ENCODE measurements at regions not wholly inside any gene's neighbourhood (a gene's known extent, or its start where the extent isn't known, plus 50 kb on each side); places are given as distances from the start of the nearest gene placed in this dataset.
"Not testable (repeated sequence)": the region's sequence is repeated elsewhere in the genome, so short reads cannot be mapped to it uniquely, and the experiment has no call there.

DNA sequence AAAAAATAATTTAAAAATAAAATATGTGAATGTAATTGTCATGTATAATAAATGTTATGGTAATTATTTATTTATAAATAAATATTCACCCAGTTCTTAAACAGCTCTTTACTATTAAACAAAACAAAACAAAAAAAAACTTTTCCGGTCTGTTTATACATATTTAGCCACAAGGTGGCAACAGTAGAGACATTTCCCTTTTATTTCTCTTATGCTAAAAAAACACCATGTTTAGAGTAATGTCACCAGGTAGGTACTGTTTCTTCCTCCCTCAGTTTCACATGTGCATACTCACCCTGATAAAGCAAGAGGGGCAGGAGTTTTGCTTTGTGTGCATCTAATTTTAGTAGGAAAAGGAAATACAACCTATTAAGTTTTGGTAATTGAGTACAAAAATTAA, 610.4 kb upstream of the IMPG1 start:
- DNase-seq (ENCODE audit: low spot score) = peak; percentile 34

DNA sequence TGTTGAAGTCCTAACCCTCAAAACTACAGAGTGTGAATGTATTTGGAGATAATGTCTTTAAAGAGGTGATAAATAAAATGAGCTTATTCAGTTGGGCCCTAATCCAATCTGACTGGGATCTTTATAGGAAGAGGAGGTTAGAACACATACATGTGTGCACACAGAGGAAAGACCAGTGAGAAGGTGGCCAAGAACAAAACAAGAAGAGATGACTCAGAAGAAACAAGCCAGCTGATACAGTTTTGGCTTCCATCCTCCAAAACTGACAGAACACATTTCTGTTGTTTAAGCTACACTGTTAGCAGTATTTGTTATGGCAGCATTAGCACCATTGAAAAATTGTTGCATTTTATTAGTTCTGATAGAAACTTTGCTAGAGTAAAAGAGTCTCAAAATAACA, 609.3 kb upstream of the IMPG1 start:
- no peak for DNase-seq (ENCODE audit: low spot score)

DNA sequence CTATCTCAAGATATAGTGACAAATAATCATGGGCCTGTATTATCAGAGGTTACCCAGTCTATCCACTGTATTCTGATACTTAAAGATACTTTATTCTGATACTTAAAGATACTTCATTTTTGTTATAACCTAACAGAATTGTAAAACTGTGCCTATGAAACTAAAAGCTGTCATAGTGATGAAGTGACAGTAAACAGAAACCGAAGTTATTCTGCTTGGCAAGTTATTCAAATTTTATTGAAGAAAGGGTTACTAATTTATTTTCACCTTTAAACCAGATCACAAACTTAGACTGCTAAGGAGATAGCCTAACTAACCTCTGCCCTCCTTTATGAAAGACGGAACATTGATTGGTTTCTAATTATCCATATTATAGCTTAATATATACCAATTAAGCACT, 604.6 kb upstream of the IMPG1 start:
- DNase-seq (ENCODE audit: low spot score) = no peak

DNA sequence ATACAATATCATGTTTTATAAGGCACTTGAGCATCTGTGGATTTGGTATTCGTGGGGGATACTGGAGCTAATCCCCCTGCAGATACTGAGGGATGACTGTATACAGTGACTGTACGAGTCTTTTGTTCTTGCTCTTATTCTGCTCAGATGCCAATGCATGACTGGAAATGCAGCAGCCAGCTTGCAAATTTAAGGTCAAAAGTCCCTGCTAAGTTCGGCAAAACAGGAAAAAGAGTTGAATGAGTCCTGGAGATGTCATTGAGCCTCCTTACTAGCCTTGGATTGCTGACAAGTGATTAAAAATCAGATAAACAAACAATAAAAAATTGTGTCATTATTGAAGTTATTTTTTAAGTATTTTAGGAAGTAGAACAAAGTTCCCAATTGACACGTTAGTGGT, 599.3 kb upstream of the IMPG1 start:
- DNase-seq (ENCODE audit: low spot score) = no peak

DNA sequence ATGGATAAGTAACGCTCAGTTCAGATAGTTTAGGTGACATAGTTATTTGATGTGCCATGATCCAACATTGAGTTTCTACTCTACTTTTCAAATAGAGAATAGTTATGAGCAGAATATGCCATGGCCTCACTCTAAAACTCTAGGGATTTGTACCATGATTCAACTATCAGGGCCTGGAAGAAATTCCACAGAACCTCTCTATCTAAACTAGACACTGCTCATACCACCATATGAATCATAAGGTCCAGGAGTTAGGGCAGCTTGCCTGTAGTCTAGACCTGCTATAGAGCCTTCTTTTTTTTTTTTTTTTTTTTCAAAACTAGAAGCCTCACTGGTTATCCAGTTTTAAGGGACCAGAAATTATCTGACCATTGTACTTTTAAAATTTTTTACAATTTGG, 571.8 kb upstream of the IMPG1 start:
- DNase-seq (ENCODE audit: low spot score) = no peak

DNA sequence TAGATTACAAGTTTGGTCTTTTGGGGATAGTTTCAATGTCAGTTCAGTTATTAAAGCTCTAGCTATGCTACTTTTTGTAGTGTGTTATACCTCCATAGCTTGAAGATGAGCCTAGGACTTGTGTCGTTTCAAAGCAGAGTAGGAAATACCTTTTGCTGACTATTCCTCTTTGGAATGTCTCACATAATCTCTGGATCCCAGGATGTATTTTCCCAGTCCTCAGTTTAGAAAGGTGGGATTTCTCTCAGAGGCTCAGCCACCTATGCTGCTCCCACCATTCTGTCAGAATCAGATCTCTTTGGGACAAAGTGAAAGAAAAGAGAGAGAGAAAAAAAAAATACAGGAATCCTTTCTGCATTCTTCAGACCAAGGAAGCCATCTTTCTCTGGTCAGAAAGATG, 567.5 kb upstream of the IMPG1 start:
- no peak for DNase-seq (ENCODE audit: low spot score)

DNA sequence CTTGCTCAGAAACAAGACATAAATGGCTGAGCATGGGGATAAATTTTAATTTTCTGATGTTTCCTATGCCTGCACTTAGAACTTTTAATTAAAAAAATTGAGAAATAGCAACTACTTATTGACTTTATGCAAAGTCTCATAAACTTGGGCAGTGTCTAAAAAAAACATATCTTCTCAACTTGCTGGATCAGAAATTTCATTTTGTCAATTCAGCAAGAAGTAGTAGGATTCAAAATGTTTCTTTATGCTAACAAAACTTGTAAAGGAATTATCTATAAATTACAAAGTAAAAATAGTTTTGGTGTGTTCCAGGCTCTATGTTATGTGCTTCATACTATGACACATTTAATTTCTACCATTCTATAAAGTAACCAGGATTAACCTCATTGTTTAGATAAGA, 562.2 kb upstream of the IMPG1 start:
- no peak for DNase-seq (ENCODE audit: low spot score)

DNA sequence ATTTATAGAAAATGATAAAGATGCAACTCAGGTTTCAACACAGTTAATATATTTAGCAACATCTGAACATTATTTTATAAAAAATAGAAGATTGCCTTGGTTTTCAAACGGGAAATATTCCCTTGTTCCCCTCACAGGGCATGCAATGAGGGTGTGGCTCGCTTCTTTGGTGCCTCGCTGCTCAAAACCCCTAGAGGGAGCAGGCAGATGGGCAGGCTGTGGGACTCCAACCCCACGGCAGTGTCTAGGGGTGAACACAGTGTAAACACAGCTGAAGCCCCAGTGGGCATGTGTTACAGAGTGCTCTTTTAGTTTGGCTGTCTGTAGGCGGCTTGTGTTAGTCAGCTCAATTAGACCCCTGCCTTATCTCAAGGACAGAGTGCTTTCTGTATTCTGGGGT, 560.8 kb upstream of the IMPG1 start:
- DNase-seq (ENCODE audit: low spot score) = peak; percentile 3

DNA sequence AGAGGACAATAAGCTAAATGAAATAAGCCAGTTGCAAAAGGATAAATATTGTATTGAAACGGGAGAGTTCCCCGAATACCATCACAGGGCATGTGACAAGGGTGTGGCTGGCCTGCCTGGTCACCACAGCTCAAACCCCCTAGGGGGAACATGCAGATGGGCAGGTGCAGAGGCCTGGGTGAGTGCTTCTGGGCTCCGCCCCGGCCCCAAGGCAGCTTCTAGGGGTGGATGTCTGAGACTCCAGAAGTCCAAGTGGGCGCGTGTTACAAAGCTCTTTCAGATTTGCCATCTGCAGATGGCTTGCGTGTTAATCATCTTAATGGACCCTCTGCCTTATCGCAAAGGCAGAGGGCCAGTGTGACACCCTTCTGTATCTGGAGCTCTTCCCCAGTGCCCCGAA, 559.2 kb upstream of the IMPG1 start:
- no peak for DNase-seq (ENCODE audit: low spot score)

DNA sequence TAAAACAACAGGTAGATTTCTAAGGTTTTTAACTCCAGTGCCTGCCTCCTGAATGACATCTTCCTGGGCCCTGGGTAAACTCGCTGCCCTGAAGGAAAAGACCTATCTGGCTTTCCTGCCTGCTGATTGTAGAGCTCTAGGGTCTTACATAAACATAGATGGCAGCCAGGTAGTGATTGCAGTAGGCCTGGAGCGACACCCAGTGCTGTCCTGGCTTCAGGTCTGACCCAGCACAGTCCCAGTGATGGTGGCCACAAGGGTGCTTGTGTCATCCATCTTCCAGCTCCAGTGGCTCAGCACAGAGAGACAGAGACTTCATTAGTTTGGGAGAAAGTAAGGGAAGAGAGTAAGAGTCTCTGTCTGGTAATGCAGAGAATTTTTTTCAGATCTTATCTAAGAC, 542.9 kb upstream of the IMPG1 start:
- DNase-seq (ENCODE audit: low spot score) = no peak

DNA sequence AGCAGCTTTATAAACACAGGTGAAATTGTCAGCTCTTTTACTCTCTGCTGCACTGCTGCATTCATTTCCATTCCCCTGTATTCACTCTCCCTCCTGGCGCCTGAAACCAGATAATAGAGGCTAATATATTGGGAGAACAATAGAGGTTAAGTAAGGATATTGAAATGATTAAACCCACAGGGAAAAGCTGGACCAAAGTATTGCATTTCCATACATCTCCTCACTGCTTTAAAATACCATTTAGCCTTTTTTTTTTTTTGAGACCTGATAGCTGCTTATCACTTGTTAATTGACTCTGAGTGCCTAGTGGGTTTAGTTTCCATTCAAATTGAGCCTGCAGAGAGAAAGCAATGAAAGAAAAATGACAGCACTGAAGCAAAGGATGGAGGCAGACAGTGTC, 540.5 kb upstream of the IMPG1 start:
- no peak for DNase-seq (ENCODE audit: low spot score)

DNA sequence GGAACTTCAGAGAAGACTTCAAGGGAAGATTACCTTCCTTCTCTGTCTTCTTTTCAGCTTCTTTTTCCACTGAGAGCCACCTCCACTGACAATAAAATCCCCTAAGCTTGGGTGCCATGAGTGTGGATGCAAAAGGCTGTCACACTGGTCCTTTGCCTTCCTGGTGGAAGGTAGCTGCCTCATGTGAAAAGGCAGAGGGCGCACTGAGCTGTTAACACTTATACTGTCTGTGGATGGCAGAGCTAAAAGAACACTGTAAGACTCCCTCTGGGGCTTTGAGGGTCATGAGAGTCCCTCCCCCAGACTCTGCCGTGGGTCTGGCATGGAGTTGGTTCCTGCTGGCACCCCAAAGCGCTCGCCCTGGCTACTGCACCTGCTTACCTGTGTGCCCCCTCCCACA, 536.7 kb upstream of the IMPG1 start:
- DNase-seq (ENCODE audit: low spot score) = no peak

DNA sequence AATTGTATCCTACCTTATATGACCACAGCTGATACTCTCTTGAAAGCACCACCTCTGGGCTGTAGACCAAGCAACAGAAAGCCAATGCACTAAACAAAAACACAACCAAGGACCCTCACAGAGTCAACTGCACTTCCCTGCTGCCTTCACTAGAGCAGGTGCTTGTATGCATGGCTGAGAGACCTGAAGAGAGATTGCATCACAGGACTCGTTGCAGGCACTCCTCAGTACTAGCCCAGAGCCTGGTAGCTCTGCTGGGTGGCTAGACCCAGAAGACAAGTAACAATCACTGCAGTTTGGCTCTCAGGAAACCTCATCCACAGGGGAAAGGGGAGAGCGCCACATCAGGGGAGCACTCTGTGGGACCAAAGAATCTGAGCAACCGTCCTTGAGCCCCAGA, 521.6 kb upstream of the IMPG1 start:
- DNase-seq (ENCODE audit: low spot score) = no peak

DNA sequence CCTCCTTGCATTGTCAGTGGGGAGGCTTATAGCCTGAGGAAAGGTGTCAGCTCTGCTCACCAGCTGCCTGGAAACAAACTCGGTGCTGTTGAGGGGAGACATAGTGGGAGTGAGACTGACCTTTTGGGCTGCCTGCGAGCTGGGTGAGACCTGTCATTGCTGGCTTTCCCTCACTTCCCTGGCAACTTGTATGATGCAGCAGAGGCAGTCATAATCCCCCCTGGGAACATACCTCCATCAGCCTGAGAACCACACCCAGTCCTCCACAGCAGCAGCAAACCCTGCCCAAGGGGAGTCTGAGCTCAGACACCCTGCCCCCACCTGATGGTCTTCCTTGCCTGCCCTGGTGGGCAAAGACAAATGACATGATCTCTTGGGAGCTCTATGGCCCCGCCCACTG, 521.2 kb upstream of the IMPG1 start:
- DNase-seq (ENCODE audit: low spot score) = no peak

DNA sequence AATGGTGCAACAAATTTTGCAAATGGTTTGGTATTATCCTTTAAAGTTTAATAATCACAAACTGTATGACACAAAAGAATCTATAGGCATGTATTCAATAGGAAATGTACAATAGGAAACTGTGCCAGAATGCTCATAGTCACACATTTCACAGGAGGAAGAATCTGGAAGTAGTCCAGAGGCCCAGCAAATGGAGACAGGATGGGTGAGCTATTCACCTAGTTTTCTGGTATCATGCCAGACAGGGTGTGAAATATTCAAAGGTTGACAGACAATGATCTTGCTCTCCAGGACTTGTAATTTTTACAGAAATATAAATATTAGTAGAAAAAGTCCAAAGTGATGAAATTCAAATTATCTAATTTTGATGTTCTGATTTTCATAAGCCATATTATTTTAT, 520.1 kb upstream of the IMPG1 start:
- DNase-seq (ENCODE audit: low spot score) = no peak

DNA sequence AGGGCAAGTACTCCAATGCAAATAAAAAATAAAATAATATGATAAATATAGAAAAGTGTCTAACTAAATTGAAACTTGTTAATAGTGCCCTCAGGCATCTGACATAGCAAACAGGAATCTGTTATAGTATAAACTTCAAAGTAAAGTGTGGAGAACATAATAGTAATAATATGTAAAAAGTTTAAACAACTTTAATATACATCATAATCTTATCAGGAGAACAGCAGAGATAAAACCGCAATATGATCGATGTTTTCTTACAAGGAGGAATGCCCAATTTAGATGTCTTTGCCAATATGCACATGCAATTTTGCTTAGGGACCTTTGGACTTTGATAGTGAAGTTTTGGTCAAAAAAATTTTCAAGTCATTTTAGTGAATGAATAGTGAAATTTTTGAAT, 514.8 kb upstream of the IMPG1 start:
- DNase-seq (ENCODE audit: low spot score) = no peak

DNA sequence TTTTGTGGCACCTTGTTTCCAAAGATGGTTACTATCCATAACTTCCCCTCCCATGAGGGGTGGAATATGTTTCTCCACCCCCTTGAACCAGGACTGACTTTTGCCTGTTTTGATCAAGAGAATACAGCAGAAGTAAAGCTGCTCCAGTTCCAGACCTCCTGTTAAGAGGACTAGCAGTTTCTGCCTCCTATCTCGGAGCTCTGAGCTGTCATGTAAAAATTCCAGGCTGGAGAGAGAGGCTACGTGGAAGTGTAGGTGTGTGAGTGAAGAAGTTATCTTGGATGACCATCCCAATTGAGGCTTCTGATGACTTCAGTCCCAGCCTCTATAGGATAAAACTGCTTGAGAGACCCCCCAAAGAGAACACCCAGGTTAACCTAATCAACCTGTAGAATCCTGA, 511.7 kb upstream of the IMPG1 start:
- DNase-seq (ENCODE audit: low spot score) = no peak

DNA sequence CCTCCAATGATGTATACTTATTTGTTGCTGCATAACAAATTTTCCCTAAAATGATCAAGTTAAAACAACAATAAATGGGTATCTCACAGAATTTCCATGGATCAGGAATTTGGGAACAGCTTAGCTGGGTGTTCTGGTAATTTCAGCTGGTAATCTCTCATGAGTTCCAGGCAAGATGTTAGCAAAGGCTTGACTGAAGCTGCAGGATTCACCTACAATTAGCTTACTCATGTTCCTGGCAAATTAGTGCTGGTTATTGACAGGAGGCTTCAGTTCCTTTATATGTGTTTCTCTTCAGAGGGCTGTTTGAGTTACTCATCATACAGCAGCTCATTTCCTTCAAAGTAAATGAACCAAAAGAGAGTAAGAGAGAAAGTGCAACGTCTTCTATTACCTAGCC, 506.3 kb upstream of the IMPG1 start:
- DNase-seq (ENCODE audit: low spot score) = no peak

DNA sequence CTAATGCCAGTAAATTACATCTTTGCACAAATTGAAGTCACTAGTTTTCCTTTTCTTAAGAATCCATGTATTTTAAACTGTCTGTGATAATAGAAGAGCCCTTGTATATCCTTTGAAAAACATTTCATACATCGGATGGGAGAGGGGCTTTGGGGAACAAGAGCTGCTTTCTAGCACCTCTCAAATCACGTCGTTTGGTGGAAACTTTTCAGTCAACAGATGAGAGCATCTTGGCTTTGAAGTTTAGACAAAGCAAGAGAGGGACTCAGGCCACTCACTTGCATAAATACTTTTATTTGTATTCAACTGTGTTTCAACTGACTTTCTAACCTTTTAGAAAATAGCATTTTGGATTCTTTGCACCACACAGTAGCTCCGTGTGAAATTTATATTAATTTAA, 502.3 kb upstream of the IMPG1 start:
- no peak for DNase-seq (ENCODE audit: low spot score)

DNA sequence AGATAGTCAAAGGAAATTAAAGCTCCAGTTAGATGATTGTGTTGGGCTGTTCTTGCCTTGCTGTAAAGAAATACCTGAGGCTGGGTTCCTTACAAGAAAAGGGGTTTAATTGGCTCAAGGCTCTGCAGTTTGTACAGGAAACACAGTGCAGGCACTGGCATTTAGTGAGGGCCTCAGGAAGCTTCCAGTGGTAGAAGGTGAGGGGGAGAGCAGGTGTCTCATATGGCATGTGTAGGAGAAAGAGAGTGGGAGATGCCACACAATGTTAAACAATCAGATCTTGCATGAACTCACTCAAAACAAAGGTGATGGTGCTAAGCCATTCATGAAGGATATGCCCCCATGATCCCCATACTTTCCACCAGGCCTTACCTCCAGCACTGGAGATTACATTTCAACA, 493.5 kb upstream of the IMPG1 start:
- no peak for DNase-seq (ENCODE audit: low spot score)

DNA sequence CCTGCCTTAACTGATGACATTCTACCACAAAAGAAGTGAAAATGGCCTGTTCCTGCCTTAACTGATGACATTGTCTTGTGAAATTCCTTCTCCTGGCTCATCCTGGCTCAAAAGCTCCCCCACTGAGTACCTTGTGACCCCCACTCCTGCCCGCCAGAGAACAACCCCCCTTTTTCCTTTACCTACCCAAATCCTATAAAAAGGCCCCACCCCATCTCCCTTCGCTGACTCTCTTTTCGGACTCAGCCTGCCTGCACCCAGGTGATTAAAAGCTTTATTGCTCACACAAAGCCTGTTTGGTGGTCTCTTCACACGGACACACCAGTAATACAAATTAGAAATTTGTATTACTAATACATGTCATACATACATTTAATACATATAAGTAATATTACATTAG, 489.9 kb upstream of the IMPG1 start:
- not testable (repeated sequence) for DNase-seq (ENCODE audit: low spot score)

DNA sequence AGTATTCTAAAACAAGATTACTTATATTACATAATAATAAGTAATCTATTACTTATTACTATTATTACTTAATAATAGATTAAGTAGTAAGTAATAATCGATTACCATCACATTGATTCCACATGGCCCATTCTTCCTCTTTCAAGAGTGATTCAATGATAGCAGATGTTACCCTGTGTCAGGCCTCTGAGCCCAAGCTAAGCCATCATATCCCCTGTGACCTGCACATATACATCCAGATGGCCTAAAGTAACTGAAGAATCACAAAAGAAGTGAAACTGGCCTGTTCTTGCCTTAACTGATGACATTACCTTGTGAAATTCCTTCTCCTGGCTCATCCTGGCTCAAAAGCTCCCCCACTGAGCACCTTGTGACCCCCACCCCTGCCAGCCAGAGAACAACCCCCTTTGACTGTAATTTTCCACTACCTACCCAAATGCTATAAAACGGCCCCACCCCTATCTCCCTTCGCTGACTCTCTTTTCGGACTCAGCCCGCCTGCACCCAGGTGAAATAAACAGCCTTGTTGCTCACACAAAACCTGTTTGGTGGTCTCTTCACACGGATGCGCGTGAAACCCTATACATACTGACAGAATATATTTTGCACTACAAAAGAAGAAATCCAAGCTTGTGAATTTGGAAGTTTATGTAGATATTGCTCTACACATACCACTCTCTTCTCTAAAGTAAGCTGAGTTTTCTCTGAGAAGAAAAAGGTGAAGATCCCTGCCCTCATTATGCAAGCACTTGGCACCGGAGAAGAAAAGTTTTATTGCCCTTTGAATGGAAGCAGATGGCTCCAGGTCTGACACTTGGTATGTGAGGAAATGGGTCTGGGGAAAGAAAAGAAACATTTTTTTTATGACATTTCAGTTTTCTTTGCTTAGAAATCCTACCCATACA, 488.6 kb upstream of the IMPG1 start:
- not testable (repeated sequence) for DNase-seq (ENCODE audit: low spot score)

DNA sequence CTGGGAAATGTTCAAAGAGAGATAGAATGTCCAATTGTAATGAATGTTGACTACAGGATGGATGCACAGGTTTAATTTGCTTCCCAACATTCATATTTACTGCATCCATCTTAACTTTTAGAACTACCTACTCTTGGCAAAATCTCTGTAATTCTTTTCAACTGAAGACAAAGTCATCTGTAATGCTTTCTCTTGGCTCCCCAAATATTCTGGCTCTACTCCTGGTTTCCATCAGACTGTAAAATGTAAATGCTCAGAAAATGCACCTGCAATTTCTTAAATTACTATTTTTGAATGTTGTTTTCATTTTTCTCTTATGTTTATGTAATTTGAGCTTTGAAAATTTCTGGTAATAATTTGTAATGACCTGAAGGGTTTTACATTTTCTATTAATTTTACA, 480.8 kb upstream of the IMPG1 start:
- no peak for DNase-seq (ENCODE audit: low spot score)

DNA sequence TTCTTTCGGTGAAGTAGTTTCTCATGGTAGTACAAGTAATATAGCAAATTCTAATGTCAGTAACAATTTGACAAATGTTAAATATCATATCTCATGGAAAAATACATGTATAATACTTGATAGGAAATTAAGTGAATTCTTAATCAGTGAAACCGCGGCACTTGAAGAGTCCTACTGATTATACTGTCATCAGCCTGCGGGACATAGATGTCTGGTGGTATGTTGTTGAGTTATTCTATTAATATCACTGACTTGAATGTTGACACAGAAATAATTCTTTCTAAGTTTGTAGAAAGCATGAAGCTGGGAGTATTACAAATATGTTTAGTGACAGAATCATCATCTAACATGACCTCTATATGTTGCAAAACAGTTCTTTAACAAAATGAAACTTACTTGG, 479.8 kb upstream of the IMPG1 start:
- DNase-seq (ENCODE audit: low spot score) = no peak
